HG03432 (cell line): ENCODE measurements at regions not wholly inside any gene's neighbourhood (a gene's known extent, or its start where the extent isn't known, plus 50 kb on each side); places are given as distances from the start of the nearest gene placed in this dataset.

ENCODE experiments used
- ATAC-seq: cut with Tn5 transposase; IDR thresholded peaks from one replicate; pipeline ENCODE4 v1.9.1; 2021; ENCODE audit warnings: mild to moderate bottlenecking, moderate library complexity; ENCODE audit not compliant: unreplicated experiment

DNA sequence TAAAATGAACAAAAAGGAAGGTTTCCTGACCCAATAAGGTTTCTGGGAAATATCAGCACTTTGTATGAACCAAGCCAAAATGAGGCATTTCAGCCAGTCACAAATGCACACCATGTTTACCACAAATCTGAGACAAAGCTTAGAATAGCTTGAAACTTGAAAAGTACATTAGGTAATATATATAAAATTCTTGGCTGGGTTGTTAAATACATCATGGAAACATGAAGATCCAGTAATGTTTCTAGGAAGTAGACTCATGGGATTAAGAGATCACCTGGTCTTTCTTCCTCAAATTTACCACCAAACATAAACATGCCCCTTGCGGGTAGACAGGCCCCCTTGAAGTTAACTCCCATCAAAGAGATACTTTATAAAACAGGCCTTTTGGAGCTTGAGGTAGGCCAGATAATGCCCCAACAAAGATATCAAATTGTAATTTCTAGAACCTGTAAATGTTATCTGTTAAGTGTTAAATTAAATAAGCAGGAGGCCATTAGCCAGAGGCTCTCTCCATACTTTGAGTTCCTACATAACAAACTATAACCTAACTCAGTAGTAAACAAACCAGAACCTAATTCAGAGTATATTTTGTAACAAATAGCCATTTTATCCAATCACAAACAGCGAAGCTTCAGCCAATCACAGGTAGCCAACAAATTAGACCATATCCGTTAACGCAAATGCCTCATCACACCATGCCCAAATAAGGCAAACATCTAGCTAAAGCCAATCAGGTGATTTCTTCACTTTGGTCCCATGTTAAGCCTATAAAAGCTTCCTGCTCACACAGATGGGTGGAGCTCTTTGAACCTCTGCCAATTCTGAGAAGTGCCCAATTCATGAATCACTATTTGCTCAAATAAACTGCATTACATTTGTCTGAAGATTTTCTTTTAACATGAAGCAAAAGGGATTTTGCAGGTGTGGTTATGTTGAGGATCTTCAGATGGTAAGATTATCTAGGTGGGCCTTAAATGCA is 127.9 kb upstream of the TARS1 start:
- no peak for ATAC-seq

DNA sequence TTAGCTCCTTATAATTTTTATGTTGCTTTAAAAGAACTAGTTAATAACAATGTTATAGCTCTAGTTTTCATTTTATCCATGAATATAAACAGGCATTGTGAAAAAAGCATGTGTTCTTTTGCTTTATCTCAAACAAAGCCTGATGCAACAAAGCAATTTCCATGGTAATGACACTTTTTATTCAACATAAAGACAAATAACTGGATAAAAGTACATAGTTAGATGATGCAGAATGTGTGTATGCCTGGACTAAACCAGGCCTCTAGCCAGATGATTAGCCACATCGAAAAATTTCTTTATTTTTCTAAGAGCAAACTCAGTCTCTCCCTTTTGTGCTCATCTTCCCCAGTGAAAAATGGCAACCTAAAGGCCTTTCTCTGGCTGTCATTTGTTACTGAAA is 125.6 kb upstream of the TARS1 start:
- ATAC-seq, result no peak

DNA sequence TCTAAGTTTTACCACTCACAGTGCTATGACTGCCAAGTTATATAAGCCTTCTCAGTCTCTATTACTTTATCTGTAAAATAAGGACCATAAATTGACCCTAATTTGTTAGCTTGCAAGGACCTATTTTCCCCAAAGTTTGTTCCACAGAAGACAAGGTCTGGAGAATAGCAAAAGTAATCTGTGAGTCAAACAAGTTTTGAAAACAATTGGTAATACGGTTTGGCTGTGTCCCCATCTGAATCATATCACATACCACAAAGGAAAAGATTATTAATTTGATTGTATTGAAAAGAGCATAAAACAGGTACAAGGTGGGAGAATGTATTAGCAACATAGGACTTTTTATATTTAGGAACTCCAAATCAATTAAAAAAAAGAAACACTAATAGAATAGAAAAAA is 124.0 kb upstream of the TARS1 start:
- no peak for ATAC-seq

- no peak for ATAC-seq
Measured at GRCh38 chr5:33317271-33317670, 123.5 kb upstream of the TARS1 start.

DNA sequence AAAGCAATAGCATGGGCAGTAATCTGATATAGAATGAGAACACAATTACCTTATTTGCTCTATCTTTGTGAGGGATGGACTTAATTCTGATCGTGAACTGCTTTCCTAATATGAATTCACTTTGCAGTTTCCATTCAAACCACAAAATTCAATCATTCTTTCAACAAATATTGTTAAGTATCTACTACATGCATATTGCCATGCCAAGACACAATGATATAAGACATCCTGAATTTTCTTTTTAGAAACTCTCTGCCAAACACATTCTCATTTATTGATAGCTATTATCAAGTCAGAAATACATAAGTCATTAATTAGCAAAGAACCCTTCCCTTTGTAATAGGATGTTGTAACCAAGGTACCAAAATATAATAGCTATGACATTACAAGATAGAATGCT is 121.6 kb upstream of the TARS1 start:
- no peak for ATAC-seq

DNA sequence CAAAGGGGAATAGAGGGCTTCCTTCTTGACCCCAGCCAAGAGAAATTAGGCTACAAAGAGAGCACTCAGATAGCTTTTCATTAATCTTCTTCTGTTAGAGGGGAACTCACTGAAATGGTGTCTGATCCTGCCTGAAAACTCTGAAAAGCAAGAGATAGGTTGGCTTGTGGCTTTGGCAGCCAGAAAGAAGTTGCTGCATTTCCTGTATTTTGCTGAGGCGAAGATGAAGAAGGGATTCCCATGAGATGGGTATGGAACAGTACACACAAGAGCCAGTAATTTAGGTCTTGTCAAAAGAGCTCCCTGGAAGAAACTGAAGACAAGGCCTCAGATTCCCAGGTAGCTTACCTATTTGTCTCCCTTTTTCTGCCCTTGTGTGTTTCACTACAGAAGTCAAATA is 120.9 kb upstream of the TARS1 start:
- ATAC-seq, result no peak

GRCh38 chr5:33321026-33321425 is 119.7 kb upstream of the TARS1 start:
- ATAC-seq, result no peak

DNA sequence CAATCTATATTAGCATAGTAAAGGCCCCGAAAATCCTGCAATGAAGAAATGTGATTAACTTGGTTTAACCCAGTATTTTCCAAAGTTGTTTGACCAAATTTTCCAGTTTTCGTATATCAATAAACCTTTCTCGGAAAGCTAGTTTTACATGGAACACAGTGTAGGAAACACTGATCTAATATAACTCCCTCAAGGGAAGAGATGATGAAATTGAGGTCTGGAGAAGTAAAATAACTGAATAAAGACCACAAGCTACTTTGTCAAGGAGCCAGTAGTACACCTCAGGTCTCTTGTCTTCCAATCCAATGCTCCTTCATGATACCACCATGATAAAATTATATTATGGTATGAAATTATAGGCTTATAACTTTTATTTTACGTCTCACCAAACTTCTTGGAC is 118.1 kb upstream of the TARS1 start:
- no peak for ATAC-seq

DNA sequence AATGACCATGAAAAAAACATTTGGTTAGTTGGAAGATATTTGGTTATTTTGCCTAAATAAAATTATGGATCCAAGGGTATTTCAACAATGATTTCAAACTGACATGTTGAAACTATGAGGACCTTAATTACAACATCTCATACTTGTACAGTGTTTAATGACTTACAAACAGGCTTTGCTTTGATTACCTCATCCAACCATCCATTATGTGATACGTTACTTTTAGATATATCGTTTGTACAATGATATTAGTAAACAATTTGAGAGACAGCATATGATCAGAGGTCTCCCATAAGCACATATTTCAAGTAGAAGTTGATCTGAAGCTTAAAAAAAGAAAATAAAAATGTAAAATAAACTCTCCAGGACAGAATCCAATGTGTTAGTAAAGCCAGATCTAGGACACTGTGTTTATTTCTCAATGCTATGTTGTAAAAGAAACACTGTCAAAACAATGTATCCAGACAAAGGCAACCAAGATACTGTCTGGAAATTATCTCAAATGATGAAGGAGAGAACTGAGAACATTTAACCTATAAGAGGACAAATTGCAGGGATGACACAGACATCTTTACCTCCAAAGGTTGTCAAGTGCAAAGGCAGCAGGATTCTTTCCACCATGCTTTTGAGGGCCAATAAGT is 116.0 kb upstream of the TARS1 start:
- no peak for ATAC-seq

GRCh38 chr5:33328818-33329217 is 111.9 kb upstream of the TARS1 start:
- ATAC-seq, result no peak

DNA sequence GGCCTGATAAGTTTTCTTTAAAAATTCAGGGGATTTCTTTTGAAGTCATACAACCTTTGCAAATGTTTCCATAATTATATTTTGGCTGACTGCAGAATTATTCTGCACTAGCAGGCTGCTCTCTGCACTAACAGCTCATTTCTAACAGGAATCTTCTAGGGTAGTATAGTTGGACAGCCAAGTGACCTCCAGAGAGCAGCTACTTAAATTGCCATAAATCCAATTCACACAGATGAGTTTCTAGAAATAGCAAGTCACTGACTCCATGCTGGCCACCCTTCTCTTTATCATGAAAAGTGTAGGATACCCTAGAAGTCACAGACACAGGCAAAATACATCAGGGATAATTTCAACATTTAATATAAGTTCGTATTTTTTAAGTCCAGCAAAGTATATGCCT is 110.9 kb upstream of the TARS1 start:
- ATAC-seq, result no peak

- ATAC-seq, result no peak
Measured at GRCh38 chr5:33330426-33330825, 110.3 kb upstream of the TARS1 start.

DNA sequence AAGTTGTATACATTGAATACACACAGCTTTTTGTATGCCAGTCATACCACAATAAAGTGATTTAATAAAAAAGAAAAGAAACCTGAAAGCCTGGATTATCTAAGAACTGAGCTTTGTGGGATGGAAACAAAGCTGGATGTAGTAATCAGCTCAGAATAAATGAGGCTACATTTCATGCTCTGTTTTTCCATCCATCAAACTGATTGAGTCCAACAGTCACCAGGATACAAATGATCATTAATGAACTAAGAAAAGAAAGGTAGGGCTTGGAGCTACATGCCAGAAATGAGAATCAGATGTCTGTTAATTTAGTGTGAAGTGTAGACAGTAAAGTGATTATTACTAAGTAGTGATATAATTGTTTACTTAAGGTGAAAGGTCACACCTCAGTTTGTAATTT is 109.8 kb upstream of the TARS1 start:
- no peak for ATAC-seq

- no peak for ATAC-seq
Measured at GRCh38 chr5:33332804-33333203, 108.0 kb upstream of the TARS1 start.

DNA sequence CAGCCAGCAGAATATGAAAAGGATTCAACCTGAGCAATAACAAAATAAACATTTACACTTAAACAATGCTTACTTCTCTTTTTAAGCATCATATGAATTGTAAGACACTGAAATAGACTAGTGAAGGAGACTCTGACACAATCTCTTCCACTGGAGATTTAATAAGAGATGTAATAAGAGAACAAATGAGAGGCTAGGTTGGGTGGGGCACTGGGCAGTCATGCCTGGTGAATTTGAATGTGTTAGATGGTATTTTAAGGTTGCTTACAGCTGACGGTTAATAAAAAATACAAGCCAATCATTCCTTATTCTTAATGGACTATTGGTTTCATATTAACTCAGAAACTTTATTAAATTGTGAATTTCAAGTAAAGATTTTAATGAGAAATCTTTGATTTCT is 105.9 kb upstream of the TARS1 start:
- no peak for ATAC-seq

DNA sequence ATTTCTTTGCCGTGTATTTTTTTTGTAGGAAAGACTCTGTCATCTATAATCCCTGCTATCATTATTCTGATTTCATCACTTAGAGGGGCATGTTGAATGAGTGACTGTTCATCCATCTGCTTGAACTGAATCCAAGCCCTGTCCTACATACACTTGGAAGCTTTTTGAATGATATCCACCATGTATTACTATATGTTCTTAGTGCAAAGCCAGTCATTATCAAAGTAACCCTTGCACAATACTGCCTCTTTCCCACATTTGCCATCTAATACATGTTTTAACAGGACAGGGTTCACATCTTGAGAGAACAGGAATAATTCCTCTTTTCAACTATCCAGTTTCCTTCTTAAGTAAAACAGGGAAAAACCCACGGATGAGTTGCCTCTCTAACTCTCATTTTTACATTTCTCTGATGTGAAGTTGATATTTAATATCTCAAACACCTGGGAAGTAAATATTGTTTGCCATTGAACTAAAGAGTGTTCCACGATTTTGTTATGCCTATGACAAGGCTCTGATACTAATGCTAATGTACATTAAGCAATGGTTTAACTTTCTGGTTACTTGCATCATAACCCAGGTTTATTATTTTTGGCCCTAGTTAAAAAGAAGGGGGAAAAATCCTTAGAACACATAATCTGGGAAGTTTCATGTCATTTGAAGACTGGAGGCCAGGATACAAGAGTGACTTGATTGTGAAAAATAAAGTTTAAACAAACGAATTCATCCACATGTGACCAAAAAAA is 103.7 kb upstream of the TARS1 start:
- ATAC-seq, result no peak

GRCh38 chr5:33337637-33337992 is 103.2 kb upstream of the TARS1 start:
- no peak for ATAC-seq

GRCh38 chr5:33338336-33339110 is 102.2 kb upstream of the TARS1 start:
- no peak for ATAC-seq

DNA sequence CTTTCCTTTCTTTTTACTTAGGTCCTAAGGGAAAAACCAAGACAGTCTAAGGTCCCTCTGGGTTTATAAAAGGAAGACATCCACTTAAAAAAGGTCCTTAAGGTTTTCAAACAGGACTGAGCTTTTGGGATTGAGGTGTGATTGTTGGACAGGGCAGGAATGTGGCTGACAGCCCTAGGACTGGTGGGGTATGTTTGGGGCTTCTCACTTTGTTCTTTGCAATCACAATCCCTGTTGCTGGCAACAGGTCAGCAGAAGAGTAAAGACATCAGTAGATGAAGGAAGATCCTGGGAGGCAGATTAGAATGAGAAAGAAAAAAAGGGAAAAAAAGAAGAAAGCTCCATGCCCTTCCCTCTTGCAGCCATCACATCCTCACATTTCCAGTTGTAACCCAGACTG is 101.4 kb upstream of the TARS1 start:
- no peak for ATAC-seq

- ATAC-seq, result no peak
Measured at GRCh38 chr5:33340195-33340594, 100.6 kb upstream of the TARS1 start.

DNA sequence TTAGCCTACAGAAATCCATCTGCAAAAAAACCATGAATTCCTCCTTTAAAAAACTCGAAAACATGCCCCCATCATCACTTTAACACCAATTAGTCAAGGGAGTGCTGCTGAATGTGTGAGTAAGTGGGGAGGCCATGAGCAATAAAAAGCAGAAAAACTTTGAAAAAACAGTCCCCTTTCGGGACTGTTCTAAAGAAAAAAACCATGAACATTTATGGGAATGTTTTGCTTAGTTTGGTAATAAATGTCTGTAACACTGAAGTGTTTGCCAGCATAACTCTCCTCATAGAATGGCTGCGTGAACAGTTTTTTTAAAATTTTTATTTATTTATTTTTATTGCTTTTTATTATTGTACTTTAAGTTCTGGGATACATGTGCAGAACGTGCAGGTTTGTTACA is 99.4 kb upstream of the TARS1 start:
- no peak for ATAC-seq
